GM18498 (cell line): ENCODE measurements at regions not wholly inside any gene's neighbourhood (a gene's known extent, or its start where the extent isn't known, plus 50 kb on each side); places are given as distances from the start of the nearest gene placed in this dataset.

Source experiments
- ATAC-seq: cut with Tn5 transposase; IDR thresholded peaks from one replicate; pipeline ENCODE4 v1.9.1; 2021; ENCODE audit warnings: mild to moderate bottlenecking, moderate library complexity; ENCODE audit not compliant: unreplicated experiment

DNA sequence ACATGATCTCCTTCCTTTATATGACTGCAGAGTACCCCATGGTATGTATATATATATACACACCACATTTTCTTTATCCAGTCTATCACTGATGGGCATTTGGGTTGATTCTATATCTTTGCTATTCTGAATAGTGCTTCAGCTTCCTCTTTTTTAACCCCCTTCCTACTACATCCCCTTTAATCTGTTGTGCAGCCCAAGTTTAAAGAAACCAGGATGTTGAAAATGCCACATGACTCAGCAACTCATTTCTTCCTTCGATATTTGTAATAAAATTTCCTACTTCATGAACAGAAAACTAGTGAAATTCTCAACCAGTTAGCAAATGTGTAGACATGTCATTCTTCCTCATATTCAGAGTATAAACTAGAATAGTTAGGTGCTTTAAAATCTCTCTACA lies 1245.7 kb upstream of the SORCS1 start:
- no peak for ATAC-seq

DNA sequence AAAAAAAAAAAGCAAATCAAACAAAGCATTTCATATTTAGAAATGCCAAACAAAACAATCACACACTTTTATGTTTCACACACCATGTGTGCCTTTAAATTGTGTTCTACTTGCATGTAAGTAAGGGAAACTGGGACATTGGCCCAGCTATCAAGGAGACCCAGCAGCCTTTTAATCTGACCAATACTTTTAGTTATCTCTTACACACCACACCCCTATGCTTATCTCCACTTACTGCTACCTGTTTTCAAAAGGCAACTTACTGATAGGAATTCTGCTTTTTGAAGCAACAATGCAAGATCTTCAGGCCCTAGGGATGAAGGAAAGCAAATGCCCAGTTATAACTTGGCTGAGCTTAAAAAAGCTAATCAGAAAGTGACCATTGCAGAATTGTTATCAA lies 1244.8 kb upstream of the SORCS1 start:
- ATAC-seq, result no peak

DNA sequence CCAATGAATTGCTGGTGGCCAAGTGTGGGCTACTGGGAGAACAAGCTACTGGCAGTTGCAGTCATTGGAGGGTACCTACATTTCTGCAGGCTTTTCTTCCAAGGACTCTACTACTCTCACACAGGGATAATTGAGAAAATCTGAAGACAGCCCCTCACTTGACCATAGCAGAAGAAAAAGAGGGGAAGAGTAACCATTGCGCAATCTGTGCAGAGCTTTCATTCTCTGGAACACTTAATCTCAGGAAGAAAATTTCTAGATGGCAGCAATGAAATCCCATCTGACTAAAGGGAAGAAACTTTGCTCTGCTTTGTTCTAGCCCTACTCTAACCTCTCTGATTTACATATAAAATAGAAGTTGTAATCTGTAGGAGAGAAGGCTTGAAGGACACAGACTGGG lies 1239.6 kb upstream of the SORCS1 start:
- no peak for ATAC-seq

GRCh38 chr10:108399465-108399864 lies 1235.0 kb upstream of the SORCS1 start:
- no peak for ATAC-seq

- no peak for ATAC-seq
These were observed 1228.6 kb upstream of the SORCS1 start for GRCh38 chr10:108393089-108393488.

DNA sequence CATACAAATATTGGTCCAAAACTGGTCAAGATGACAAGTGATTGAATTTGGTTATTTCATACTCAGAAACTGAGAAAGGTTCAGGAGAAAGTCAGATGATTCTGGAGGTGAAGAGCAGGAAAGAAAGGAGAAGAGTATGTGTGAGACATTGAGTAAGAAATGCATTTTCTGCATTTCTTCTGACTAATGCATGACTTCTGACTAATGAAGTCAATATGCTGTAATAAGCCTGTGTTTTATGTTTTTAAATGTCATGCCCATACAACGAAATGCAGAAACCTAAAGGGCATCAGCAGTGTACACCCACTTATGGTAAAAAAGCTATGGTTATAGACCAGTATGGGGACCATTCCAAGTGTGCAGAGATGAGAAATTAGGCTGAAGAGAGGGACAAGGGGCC lies 1227.8 kb upstream of the SORCS1 start:
- ATAC-seq, result no peak

GRCh38 chr10:108388706-108389105 lies 1224.2 kb upstream of the SORCS1 start:
- ATAC-seq, result no peak

GRCh38 chr10:108385963-108386362 lies 1221.5 kb upstream of the SORCS1 start:
- no peak for ATAC-seq

GRCh38 chr10:108384378-108384777 lies 1219.9 kb upstream of the SORCS1 start:
- ATAC-seq, result no peak

GRCh38 chr10:108378779-108379178 lies 1214.3 kb upstream of the SORCS1 start:
- ATAC-seq, result no peak

DNA sequence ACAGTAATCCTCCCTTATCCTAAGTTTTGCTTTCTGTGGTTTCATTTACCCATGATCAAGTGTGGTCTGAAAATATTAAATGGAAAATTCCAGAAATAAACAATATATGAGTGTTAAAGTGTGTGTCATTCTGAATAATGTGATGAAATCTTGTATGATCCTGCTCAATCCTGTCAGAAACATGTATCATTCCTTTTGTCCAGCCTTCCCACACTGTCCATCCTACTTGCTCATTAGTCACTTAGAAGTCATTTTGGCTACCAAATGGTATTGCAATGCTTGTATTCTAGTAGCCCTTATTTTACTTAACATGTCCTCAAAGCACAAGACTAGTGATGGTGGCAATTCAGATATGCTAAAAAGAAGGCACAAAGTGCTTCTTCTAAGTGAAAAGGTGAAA lies 1211.2 kb upstream of the SORCS1 start:
- no peak for ATAC-seq

GRCh38 chr10:108374991-108375390 lies 1210.5 kb upstream of the SORCS1 start:
- no peak for ATAC-seq

- no peak for ATAC-seq
These were observed 1201.0 kb upstream of the SORCS1 start for GRCh38 chr10:108365541-108365940.

DNA sequence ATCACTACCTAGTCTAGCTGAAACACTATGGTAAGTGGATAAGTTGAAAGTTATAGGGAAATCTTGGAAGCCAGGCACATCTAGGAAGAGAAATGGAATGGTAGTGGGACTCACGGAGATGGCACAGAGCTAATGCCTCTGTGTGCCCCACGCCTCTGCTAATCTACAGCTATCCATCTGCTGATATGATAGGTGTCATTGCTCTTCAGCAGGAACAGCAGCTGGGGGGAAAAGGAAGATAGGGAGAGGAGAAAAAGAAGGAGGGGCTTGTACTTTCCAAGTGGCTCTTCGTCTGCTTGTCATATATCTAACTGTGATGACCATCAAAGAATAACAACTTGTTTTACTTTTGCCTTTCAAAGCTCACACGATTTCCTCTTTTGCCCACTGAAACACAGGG lies 1199.1 kb upstream of the SORCS1 start:
- ATAC-seq, result no peak

DNA sequence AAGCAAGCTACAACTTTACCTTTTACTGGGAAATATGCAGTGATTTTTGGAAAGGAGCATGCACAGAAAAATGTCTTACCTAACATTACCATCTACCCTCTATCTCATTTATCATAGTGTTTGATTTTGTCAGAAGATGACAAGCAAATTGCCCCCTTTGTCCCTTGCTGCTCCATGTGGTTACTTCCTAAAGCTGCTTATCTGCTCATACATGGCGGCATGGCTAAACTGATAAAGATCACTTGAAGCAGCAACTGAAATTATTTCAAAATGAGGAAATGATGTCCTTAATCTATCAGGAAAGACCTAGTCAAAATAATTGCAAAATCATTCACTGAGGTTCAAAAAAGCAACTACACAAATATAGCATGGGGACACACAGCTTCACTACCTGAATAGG lies 1198.5 kb upstream of the SORCS1 start:
- ATAC-seq, result no peak

GRCh38 chr10:108362296-108362695 lies 1197.8 kb upstream of the SORCS1 start:
- no peak for ATAC-seq

GRCh38 chr10:108360187-108360586 lies 1195.7 kb upstream of the SORCS1 start:
- ATAC-seq, result no peak

DNA sequence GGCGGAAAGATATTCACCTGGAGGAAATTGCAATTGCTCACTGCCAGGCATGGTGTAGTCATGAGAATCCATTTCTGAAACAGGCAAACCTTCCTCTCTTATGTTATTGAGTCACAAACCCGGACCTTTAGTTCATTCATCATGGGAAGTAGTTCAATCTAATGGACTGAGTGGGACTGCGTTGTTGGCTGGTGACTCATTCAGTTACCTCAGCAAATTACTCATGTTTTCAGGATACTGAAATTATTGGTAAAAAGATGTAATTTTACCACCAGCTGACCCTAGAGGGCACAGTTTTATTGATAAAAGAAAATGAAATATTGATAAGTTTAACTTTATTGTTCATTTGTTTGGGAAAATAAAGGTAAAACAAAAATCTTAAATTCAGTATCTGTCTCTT lies 1194.4 kb upstream of the SORCS1 start:
- ATAC-seq, result no peak

GRCh38 chr10:108352771-108353170 lies 1188.3 kb upstream of the SORCS1 start:
- no peak for ATAC-seq

DNA sequence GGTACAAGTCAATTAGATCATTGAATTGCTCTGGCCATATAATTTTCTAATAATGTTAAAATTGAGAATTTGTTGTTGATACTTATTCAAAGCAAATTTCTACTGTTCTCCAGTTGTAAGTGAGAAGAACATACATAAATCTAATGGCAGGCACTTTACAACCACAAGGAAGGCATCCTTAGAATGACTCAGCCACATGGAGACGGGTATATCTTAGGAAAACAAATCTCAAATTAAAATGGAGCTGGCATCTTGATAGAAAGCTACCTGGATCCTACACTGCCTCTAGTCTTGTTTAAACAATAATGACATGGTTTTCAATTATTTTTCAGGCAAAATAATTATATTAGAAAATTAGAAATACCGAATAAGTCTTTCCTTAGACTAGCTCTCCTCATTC lies 1183.7 kb upstream of the SORCS1 start:
- ATAC-seq, result no peak

DNA sequence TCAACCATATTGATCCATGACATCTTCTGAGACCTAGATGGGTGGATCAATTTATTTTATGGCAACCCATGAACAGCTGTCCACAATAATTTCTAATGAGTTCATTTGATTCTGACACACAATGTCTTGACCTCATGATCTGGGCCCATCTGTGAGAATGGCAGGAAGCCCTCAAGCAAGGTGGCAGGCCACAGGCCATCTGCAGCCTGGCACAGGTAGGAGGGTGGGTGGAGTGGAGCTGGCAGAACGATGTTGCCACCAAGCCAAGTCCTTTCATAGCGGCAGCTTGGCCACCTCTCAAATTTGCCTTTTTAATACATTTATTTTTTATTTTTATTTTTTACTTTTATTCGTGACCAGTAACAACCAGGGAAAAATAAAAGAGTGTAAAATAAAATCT lies 1181.6 kb upstream of the SORCS1 start:
- no peak for ATAC-seq

GRCh38 chr10:108338146-108338545 lies 1173.6 kb upstream of the SORCS1 start:
- no peak for ATAC-seq

DNA sequence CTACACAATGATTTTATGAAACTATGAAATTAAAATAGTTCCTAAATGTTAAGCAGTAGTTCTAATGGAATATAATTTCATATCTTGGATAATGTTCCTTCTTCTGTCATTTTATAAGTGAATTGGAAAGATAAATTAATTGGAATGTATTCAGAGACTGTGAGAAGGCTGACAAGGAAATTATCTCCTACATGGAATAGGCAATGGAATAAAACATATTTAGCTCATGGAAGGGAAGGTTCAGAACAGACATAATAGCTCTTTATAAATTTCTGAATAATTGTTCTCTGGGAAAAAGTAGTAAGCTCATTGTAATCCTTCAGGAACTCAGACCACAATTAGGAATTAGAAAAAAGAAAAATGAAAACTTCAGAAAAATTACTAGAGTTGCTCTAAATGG lies 1172.3 kb upstream of the SORCS1 start:
- no peak for ATAC-seq

DNA sequence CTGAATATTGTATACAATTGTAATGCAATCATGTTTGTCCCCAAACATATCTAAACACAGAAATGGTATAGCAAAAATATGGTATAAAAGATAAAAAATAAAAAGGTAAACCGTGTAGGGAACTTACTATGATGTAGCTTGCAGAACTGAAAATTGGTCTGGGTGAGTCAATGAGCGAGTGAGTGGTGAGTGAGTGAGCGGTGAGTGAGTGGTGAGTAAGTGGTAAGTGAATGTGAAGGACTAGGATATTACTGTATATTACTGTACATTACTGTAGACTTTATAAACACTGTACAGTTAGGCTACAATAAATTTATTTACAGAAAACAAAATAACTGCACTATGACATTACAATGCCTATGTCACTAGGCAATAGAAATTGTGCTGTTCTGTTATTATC lies 1163.2 kb upstream of the SORCS1 start:
- no peak for ATAC-seq
